ENCODE measurements at regions not wholly inside any gene's neighbourhood (a gene's known extent, or its start where the extent isn't known, plus 50 kb on each side); places are given as distances from the start of the nearest gene placed in this dataset.

GRCh38 chr2:103484906-103485305 is 723.1 kb downstream of the TMEM182 start (continued):
- no peak for TF ChIP-seq CHD7 (IDR thresholded peaks at IDR 0.05; ENCODE audit: insufficient replicate concordance, low read length)
- TF ChIP-seq RAD21 (IDR thresholded peaks at IDR 0.05 in 1 of 2, conservative IDR thresholded peaks at IDR 0.05 in 1 of 2; ENCODE audit: low read depth in 2 of 2, low read length in 2 of 2): no peak
- no peak for TF ChIP-seq KDM4A (IDR thresholded peaks at IDR 0.05; ENCODE audit: low read depth, low read length, severe bottlenecking)
- no peak for TF ChIP-seq SP2 (IDR thresholded peaks at IDR 0.05; ENCODE audit: low read length)
- TF ChIP-seq NANOG (IDR thresholded peaks at IDR 0.05; ENCODE audit: insufficient read depth, low read depth, low read length, poor library complexity, severe bottlenecking): no peak
- TF ChIP-seq SP1 (IDR thresholded peaks at IDR 0.05; ENCODE audit: low read depth, low read length): no peak
- TF ChIP-seq EZH2 (IDR thresholded peaks at IDR 0.05; ENCODE audit: low read depth, low read length, severe bottlenecking): no peak
